ENCODE measurements at regions not wholly inside any gene's neighbourhood (a gene's known extent, or its start where the extent isn't known, plus 50 kb on each side); places are given as distances from the start of the nearest gene placed in this dataset.
"Not testable (repeated sequence)": the region's sequence is repeated elsewhere in the genome, so short reads cannot be mapped to it uniquely, and the experiment has no call there.

GRCh38 chr2:184425083-184425482 is 173.2 kb upstream of the ZNF804A start:
- TF ChIP-seq, protein P1, sequence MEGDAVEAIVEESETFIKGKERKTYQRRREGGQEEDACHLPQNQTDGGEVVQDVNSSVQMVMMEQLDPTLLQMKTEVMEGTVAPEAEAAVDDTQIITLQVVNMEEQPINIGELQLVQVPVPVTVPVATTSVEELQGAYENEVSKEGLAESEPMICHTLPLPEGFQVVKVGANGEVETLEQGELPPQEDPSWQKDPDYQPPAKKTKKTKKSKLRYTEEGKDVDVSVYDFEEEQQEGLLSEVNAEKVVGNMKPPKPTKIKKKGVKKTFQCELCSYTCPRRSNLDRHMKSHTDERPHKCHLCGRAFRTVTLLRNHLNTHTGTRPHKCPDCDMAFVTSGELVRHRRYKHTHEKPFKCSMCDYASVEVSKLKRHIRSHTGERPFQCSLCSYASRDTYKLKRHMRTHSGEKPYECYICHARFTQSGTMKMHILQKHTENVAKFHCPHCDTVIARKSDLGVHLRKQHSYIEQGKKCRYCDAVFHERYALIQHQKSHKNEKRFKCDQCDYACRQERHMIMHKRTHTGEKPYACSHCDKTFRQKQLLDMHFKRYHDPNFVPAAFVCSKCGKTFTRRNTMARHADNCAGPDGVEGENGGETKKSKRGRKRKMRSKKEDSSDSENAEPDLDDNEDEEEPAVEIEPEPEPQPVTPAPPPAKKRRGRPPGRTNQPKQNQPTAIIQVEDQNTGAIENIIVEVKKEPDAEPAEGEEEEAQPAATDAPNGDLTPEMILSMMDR (conservative IDR thresholded peaks at IDR 0.05): no peak
- Mint-ChIP-seq H3K27me3 (no peaks in the 10 kb centered on the region), H3K27ac (no peak overlapping the region), H3K36me3 (no peaks in the 10 kb centered on the region), H3K4me3 (no peak overlapping the region), H3K9me3 (no peaks in the 10 kb centered on the region), H3K4me1 (ENCODE audit: unreplicated experiment) (no peaks in the 10 kb centered on the region)
- no peak for DNase-seq (ENCODE audit: extremely low spot score, unreplicated experiment)

DNA sequence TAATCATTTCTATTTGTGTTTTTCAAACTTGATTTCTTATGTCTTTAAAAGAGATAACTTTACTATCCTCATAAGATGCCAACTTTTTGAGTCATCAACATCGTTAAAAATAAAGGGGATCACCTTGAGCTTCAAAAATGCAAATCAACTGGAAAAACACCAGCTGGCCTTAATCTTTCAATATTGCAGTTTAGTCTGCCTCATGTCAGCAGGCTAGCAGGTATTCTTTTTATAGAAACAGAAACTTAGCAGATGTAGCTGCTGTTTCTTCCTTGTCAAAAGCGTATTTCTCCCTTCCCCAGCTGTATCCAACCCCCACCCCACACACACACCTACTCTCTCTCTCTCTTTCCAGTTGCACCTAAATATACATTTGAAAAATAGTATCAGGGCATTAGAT is 154.1 kb upstream of the ZNF804A start:
- no peak overlapping the region for H3K27ac Mint-ChIP-seq
- no peaks in the 10 kb centered on the region for H3K36me3 Mint-ChIP-seq
- no peaks in the 10 kb centered on the region for H3K9me3 Mint-ChIP-seq
- no peaks in the 10 kb centered on the region for H3K4me1 Mint-ChIP-seq (ENCODE audit: unreplicated experiment)
- H3K27me3 Mint-ChIP-seq: no peaks in the 10 kb centered on the region
- no peak overlapping the region for H3K4me3 Mint-ChIP-seq
- DNase-seq (ENCODE audit: extremely low spot score, unreplicated experiment): no peak
- TF ChIP-seq, protein P1 (conservative IDR thresholded peaks at IDR 0.05): no peak

- Mint-ChIP-seq H3K27me3 (no peaks in the 10 kb centered on the region), H3K4me3 (no peak overlapping the region), H3K4me1 (ENCODE audit: unreplicated experiment) (no peaks in the 10 kb centered on the region), H3K27ac (no peak overlapping the region), H3K36me3 (no peaks in the 10 kb centered on the region), H3K9me3 (no peaks in the 10 kb centered on the region)
- no peak for DNase-seq (ENCODE audit: extremely low spot score, unreplicated experiment)
- TF ChIP-seq, protein P1 (conservative IDR thresholded peaks at IDR 0.05): no peak
Measured at GRCh38 chr2:184444623-184445223, 153.6 kb upstream of the ZNF804A start.

DNA sequence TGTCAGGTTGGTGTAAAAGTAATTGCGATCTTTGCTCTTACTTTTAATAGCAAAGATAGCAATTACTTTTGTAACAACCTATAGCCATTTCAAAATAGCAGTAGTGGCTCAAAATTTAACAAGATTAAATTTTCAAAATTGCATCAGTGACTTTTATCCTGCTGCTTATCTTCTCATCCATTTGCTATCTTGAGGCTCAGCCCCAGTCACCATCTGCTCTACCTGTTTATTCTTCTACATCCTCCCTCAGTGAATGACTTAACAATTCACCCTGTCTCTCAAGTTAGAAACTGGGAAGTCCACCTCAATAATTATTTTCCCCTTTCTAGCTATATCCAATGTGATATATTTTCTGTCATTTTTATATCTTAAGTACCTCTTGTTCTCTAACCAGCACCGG is 148.6 kb upstream of the ZNF804A start:
- no peaks in the 10 kb centered on the region for H3K36me3 Mint-ChIP-seq
- no peaks in the 10 kb centered on the region for H3K9me3 Mint-ChIP-seq
- no peaks in the 10 kb centered on the region for H3K27me3 Mint-ChIP-seq
- no peak overlapping the region for H3K4me3 Mint-ChIP-seq
- DNase-seq (ENCODE audit: extremely low spot score, unreplicated experiment): no peak
- H3K4me1 Mint-ChIP-seq (ENCODE audit: unreplicated experiment): no peaks in the 10 kb centered on the region
- TF ChIP-seq, protein P1 (conservative IDR thresholded peaks at IDR 0.05): no peak
- no peak overlapping the region for H3K27ac Mint-ChIP-seq

DNA sequence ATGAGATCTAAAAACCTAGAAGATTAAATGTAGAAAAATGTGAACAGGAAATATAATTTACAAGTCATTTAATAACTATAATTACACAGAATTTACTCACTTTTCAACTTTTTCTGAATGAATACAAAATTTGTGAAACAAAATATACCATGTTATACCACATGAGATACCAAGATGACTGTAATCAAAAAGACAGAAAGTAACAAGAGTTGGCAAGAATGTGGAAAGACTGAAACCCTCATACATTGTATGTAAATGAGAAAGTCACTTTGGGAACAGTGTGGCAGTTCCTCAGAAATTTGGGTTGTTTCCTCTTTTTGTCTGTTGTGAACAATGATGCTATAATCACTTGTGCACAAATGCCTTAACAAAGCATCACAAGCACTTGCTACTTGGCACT is 145.4 kb upstream of the ZNF804A start:
- Mint-ChIP-seq H3K4me1 (ENCODE audit: unreplicated experiment) (no peaks in the 10 kb centered on the region), H3K4me3 (no peak overlapping the region), H3K9me3 (no peaks in the 10 kb centered on the region), H3K27ac (no peak overlapping the region), H3K27me3 (no peaks in the 10 kb centered on the region), H3K36me3 (no peaks in the 10 kb centered on the region)
- TF ChIP-seq, protein P1 (conservative IDR thresholded peaks at IDR 0.05): no peak
- DNase-seq (ENCODE audit: extremely low spot score, unreplicated experiment): no peak

- no peak overlapping the region for H3K4me3 Mint-ChIP-seq
- H3K9me3 Mint-ChIP-seq: no peaks in the 10 kb centered on the region
- no peaks in the 10 kb centered on the region for H3K4me1 Mint-ChIP-seq (ENCODE audit: unreplicated experiment)
- TF ChIP-seq, protein P1 (conservative IDR thresholded peaks at IDR 0.05): no peak
- H3K36me3 Mint-ChIP-seq: no peaks in the 10 kb centered on the region
- DNase-seq (ENCODE audit: extremely low spot score, unreplicated experiment): no peak
- no peak overlapping the region for H3K27ac Mint-ChIP-seq
- no peaks in the 10 kb centered on the region for H3K27me3 Mint-ChIP-seq
Measured at GRCh38 chr2:184455624-184456023, 142.7 kb upstream of the ZNF804A start.

DNA sequence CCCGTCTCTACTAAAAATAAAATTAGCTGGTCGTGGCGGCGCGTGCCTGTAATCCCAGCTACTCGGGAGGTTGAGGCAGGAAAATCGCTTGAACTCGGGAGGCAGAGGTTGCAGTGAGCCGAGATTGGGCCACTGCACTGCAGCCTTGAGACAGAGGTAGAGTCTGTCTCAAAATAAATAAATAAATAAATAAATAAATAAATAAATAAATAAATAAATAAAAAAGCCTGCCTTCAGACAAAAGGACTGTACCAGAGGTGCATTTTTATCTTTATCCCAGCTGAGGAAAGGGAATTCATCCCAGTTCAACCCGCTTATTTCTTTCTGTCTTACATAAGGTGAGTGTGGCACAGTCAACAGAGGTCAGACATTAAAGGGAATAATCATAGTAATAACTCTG is 141.6 kb upstream of the ZNF804A start:
- H3K9me3 Mint-ChIP-seq: not testable (repeated sequence)

More for the DNA sequence above, 141.6 kb upstream of the ZNF804A start:
- H3K27me3 Mint-ChIP-seq; H3K4me3 Mint-ChIP-seq; H3K36me3 Mint-ChIP-seq; DNase-seq (ENCODE audit: extremely low spot score, unreplicated experiment); H3K27ac Mint-ChIP-seq; H3K4me1 Mint-ChIP-seq (ENCODE audit: unreplicated experiment): not testable (repeated sequence)

Data from type B pancreatic cell (in vitro differentiated cells).